HG03025 (cell line): ENCODE measurements at regions not wholly inside any gene's neighbourhood (a gene's known extent, or its start where the extent isn't known, plus 50 kb on each side); places are given as distances from the start of the nearest gene placed in this dataset.
A peak's percentile ranks its signal among the peaks of the same experiment; 100 is the strongest.

Experiments used
- ATAC-seq: cut with Tn5 transposase; IDR thresholded peaks from one replicate; pipeline ENCODE4 v1.9.1; 2021; ENCODE audit warnings: mild to moderate bottlenecking, moderate library complexity; ENCODE audit not compliant: unreplicated experiment, low FRiP score

DNA sequence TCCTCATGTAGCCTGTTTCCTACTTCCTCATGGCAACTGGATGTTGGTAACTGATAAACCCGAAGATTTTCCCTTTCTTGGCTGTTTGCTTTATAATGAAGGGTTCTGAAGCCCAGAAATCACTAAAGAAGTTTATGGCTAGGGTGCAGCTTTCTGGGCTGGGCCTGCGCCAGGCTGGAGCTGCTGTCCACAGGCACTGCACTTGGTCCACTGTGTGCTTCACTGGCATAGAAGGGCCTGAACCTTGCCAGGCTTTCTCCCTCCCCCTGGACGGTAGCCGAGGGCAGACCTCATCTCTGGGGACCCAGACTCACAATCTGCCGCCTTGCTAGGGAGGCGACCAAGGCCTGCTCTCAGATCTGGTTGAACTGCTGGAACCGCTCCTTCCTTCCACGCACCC, 133.3 kb upstream of the SPRED2 start:
- no peak for ATAC-seq

- ATAC-seq, result no peak
These were observed 131.9 kb upstream of the SPRED2 start for GRCh38 chr2:65564299-65564698.

- no peak for ATAC-seq
These were observed 130.5 kb upstream of the SPRED2 start for GRCh38 chr2:65562890-65563289.

DNA sequence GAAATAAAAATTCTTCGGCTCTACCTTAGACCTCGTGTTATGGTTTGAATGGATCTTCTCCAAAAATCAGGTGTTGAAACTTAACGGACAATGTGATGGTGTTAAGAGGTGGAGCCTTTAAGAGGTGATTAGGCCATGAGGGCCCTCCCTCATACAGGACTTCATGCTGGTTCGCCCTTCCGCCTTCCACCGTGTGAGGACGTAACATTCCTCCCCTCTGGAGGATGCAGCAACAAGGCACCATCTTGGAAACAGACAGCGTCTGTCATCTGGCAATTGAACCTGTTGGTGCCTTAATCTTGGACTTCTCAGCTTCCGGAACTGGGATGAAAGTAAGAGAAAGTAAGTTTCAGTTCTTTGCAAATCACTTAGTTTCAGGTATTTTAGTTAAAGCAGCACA, 126.3 kb upstream of the SPRED2 start:
- no peak for ATAC-seq

- ATAC-seq, result no peak
These were observed 125.5 kb upstream of the SPRED2 start for GRCh38 chr2:65557616-65558573.

DNA sequence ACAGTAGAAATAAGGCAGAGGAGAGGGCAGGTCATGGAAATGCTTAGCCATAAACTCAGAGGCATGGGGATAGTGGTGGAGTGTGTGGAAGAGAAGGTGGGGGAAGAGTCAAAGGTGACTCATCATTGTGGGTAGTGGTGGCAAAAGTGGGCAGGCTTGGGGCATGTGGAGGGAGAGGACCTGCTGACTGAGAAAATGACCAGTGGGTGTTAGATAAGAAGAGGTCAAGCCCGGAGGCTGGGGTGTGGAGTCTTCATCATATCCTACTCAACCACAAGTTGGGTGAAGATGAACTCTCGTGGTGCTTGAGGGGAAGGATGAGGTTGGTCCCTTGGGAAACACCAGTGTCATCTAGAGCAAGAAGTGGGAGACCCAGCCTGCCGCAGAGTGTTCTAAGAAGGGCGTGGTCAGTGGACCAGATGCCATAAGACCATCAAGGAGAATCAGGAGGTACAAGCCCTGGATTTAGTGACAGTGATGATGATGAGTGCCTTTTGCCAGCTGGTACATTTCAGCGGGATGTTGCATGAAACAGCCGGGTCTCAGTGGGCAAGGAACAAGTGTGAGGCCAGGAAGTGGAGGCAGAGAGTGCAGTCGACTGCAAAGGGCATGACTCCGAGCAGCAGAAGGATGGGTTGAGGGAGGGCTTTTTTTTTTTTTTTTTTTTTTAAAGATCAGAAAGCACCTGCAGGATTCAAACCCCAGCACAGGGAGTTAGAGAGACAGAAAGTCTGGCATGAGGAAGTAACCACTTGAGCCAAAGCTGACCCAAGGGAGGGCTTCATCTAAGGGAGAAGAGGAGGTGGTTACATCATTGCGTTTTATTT, 122.6 kb upstream of the SPRED2 start:
- no peak for ATAC-seq

DNA sequence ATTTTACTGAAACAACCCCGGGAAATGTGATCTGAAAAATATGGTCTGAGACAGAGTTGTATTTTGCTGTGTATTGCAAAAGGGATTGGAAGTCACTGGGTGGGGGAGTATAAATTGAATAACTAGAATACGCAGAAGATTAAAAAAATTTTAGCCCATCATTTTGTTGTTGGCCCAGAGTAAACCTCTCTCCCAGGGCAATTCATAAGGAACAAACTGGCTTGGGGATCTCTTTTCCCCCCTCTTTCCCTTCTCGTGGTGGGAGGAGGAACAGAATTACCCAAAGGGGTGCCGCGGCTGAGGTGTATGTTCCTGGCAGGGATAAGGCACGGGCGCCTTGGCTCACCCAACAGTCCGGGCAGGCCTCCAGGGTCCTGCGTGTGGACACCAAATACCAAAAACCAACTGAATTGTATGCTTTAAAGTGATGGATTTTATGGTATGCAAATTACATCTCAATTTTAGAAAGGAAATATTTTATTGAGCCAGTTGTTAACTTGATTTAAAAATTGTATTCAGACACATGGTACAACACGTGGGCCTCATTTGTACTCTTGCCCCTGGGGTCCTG, 121.2 kb upstream of the SPRED2 start:
- ATAC-seq, result no peak

- ATAC-seq, result no peak
These were observed 119.1 kb upstream of the SPRED2 start for GRCh38 chr2:65551528-65551927.

DNA sequence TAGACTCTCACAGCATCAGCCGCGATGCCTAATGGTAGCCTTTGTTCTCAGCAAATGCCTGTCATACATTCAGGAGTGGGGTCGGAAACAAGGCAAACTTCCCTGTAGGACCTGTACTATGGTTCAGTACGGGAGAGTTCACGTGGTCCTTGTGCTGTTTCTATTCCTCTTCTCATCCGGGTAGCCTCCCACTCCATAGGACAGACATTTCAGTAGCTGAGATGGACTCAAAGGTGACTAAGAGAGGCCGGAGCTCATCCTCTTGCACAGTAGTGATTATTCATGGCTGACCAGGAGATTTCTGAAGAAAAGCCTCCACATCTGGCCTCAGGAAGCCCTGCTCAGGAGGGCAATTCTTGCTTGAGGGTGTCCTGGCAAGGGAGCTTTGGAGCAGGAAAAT, 117.8 kb upstream of the SPRED2 start:
- ATAC-seq, result no peak

GRCh38 chr2:65549631-65550030, 117.2 kb upstream of the SPRED2 start:
- no peak for ATAC-seq

GRCh38 chr2:65549257-65549627, 116.8 kb upstream of the SPRED2 start:
- ATAC-seq, result no peak

- no peak for ATAC-seq
These were observed 116.3 kb upstream of the SPRED2 start for GRCh38 chr2:65548576-65549256.

GRCh38 chr2:65548064-65548463, 115.7 kb upstream of the SPRED2 start:
- ATAC-seq, result no peak

GRCh38 chr2:65545837-65546805, 113.7 kb upstream of the SPRED2 start:
- ATAC-seq, result no peak

DNA sequence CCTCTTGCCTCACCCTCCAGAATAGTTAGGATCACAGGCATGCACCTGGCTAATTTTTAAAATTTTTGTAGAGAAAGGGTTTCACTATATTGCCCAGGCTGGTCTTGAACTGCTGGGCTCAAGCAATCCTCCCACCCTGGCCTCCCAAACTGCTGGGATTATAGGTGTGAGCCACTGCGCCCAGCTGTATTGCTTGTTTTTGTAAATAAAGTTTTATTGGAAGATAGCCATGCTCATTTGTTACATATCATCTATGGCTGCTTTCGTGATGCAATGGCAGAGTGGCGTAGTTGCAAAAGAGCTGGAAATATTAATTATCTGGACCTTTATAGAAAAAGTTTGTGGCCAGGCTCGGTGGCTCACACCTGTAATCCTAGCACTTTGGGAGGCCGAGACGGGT, 109.4 kb upstream of the SPRED2 start:
- no peak for ATAC-seq

DNA sequence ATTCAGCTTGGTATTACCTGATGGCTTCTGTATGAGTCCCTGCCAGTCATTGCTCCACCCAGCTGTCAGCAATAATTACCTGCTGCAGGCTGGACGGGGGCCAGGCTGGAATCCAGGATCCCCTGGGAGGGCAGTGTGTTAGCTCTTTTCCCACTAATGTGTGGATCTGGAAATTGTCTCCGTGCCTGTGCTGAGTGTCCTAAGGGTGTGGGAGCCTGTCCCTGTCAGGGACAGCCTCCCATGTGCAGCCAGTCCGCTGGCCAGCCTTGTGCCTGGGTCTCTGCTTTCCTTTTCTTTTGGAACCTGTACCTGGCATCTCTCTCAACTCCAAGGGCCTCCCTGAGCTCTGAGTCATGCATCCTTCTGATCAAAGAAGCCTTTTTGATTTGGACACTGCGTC, 107.2 kb upstream of the SPRED2 start:
- ATAC-seq, result no peak

GRCh38 chr2:65537651-65538385, 105.4 kb upstream of the SPRED2 start:
- no peak for ATAC-seq

- peak; percentile 59 for ATAC-seq
These were observed 104.2 kb upstream of the SPRED2 start for GRCh38 chr2:65536596-65536995.

DNA sequence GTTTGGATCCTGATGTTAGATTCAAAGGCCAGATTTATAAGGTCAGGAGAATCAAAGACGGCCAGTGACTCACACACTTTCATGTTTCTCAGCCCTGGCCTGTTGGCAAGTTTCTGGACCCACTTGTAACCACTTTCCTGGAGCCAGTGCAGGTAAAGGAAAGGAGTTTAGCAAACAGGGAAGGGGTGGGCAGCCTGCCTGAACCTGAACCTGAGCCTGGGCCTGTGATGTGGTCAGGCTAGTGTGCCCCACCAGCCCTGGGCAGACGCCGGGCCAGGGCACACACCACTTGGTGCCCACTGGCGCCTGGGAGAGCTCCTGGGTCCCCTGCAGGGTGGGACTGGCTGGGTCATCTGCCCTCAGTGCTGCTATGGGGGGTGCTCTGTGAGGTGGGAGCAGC, 100.5 kb upstream of the SPRED2 start:
- ATAC-seq, result no peak
